ENCODE measurements at regions not wholly inside any gene's neighbourhood (a gene's known extent, or its start where the extent isn't known, plus 50 kb on each side); places are given as distances from the start of the nearest gene placed in this dataset.
"Not testable (repeated sequence)": the region's sequence is repeated elsewhere in the genome, so short reads cannot be mapped to it uniquely, and the experiment has no call there.

GRCh38 chr20:28593383-28593782 lies 2664.1 kb upstream of the DEFB115 start:
- H3K27me3 ChIP-seq (ENCODE audit: control insufficient read depth in 1 of 2, insufficient read depth in 2 of 2, low read length in 2 of 2); H3K4me3 ChIP-seq (ENCODE audit: low read length); H3K27me3 Mint-ChIP-seq; H3K4me3 Mint-ChIP-seq; H3K4me1 ChIP-seq (ENCODE audit: insufficient read depth, low read length); H3K27ac ChIP-seq (ENCODE audit: low read depth in 1 of 2, low read length in 2 of 2); CTCF ChIA-PET; POLR2A ChIA-PET; H3K36me3 ChIP-seq (ENCODE audit: insufficient read depth, low read length); H3K9me3 Mint-ChIP-seq; H3K27ac Mint-ChIP-seq; ATAC-seq (ENCODE audit: poor library complexity); intact Hi-C loops (cut with DNase I, micrococcal nuclease); H3K9me3 ChIP-seq (ENCODE audit: control insufficient read depth in 1 of 2, insufficient read depth in 1 of 2, low read length in 2 of 2): not testable (repeated sequence)
- peaks cover 46% of the 10 kb centered on the region for H3K36me3 Mint-ChIP-seq (ENCODE audit: low read depth)
- peak in 1 of 14 experiments; percentile 33 for DNase-seq
- H3K4me1 Mint-ChIP-seq (ENCODE audit: low read depth) = peaks cover 30% of the 10 kb centered on the region

GRCh38 chr20:28594476-28594875 lies 2663.0 kb upstream of the DEFB115 start:
- H3K27me3 ChIP-seq (ENCODE audit: control insufficient read depth in 1 of 2, insufficient read depth in 2 of 2, low read length in 2 of 2); H3K4me1 ChIP-seq (ENCODE audit: insufficient read depth, low read length); H3K27me3 Mint-ChIP-seq; POLR2A ChIA-PET; H3K27ac Mint-ChIP-seq; H3K4me3 Mint-ChIP-seq; H3K36me3 ChIP-seq (ENCODE audit: insufficient read depth, low read length); H3K9me3 Mint-ChIP-seq; DNase-seq; H3K9me3 ChIP-seq (ENCODE audit: control insufficient read depth in 1 of 2, insufficient read depth in 1 of 2, low read length in 2 of 2); H3K27ac ChIP-seq (ENCODE audit: low read depth in 1 of 2, low read length in 2 of 2); H3K4me3 ChIP-seq (ENCODE audit: low read length); intact Hi-C loops (cut with DNase I, micrococcal nuclease); ATAC-seq (ENCODE audit: poor library complexity); CTCF ChIA-PET: not testable (repeated sequence)
- H3K36me3 Mint-ChIP-seq (ENCODE audit: low read depth) = peaks cover 40% of the 10 kb centered on the region
- peaks cover 30% of the 10 kb centered on the region for H3K4me1 Mint-ChIP-seq (ENCODE audit: low read depth)

GRCh38 chr20:28602006-28602402 lies 2655.5 kb upstream of the DEFB115 start:
- Mint-ChIP-seq H3K36me3 (ENCODE audit: low read depth) (peaks cover 25% of the 10 kb centered on the region), H3K4me1 (ENCODE audit: low read depth) (peaks cover 46% of the 10 kb centered on the region), H3K27ac (peak overlapping the region; percentile 87), H3K4me3 (peak overlapping the region; percentile 96)
- H3K9me3 Mint-ChIP-seq; H3K27me3 Mint-ChIP-seq; H3K27me3 ChIP-seq (ENCODE audit: control insufficient read depth in 1 of 2, insufficient read depth in 2 of 2, low read length in 2 of 2); H3K36me3 ChIP-seq (ENCODE audit: insufficient read depth, low read length); CTCF ChIA-PET; ATAC-seq (ENCODE audit: poor library complexity); DNase-seq; POLR2A ChIA-PET; H3K4me1 ChIP-seq (ENCODE audit: insufficient read depth, low read length); intact Hi-C loops (cut with DNase I, micrococcal nuclease): not testable (repeated sequence)
- Histone ChIP-seq H3K4me3 (ENCODE audit: low read length) (peak overlapping the region; percentile 82), H3K9me3 (ENCODE audit: control insufficient read depth in 1 of 2, insufficient read depth in 1 of 2, low read length in 2 of 2) (peaks cover 0 to 13% of the 10 kb centered on the region in 2 experiments), H3K27ac (ENCODE audit: low read depth in 1 of 2, low read length in 2 of 2) (peak overlapping the region in 1 of 2 donors; percentile 31)

GRCh38 chr20:28602403-28603217 lies 2654.9 kb upstream of the DEFB115 start:
- H3K27me3 Mint-ChIP-seq; H3K4me1 ChIP-seq (ENCODE audit: insufficient read depth, low read length); CTCF ChIA-PET; H3K36me3 ChIP-seq (ENCODE audit: insufficient read depth, low read length); POLR2A ChIA-PET; H3K9me3 Mint-ChIP-seq; H3K27me3 ChIP-seq (ENCODE audit: control insufficient read depth in 1 of 2, insufficient read depth in 2 of 2, low read length in 2 of 2); intact Hi-C loops (cut with DNase I, micrococcal nuclease): not testable (repeated sequence)
- peak; percentile 91 for ATAC-seq (ENCODE audit: poor library complexity)
- TF ChIP-seq CTCF (IDR thresholded peaks at IDR 0.05) = peak; percentile 40
- H3K27ac Mint-ChIP-seq = peak overlapping the region; percentile 87
- peak; percentile 59 to 91 (median 71) for DNase-seq
- Histone ChIP-seq H3K27ac (ENCODE audit: low read depth in 1 of 2, low read length in 2 of 2) (peak overlapping the region; percentile 29 to 31), H3K9me3 (ENCODE audit: control insufficient read depth in 1 of 2, insufficient read depth in 1 of 2, low read length in 2 of 2) (peaks cover 0 to 13% of the 10 kb centered on the region in 2 experiments), H3K4me3 (ENCODE audit: low read length) (peak overlapping the region; percentile 82)
- H3K36me3 Mint-ChIP-seq (ENCODE audit: low read depth) = peaks cover 20% of the 10 kb centered on the region
- H3K4me3 Mint-ChIP-seq = peak overlapping the region; percentile 96
- peaks cover 41% of the 10 kb centered on the region for H3K4me1 Mint-ChIP-seq (ENCODE audit: low read depth)

GRCh38 chr20:28603218-28603577 lies 2654.3 kb upstream of the DEFB115 start:
- H3K27ac ChIP-seq (ENCODE audit: low read depth in 1 of 2, low read length in 2 of 2) = peak overlapping the region in 1 of 2 donors; percentile 29
- H3K27me3 ChIP-seq (ENCODE audit: control insufficient read depth in 1 of 2, insufficient read depth in 2 of 2, low read length in 2 of 2); H3K36me3 ChIP-seq (ENCODE audit: insufficient read depth, low read length); intact Hi-C loops (cut with DNase I, micrococcal nuclease); H3K9me3 Mint-ChIP-seq; POLR2A ChIA-PET; ATAC-seq (ENCODE audit: poor library complexity); H3K4me1 ChIP-seq (ENCODE audit: insufficient read depth, low read length); H3K27me3 Mint-ChIP-seq; CTCF ChIA-PET; DNase-seq: not testable (repeated sequence)
- Mint-ChIP-seq H3K4me3 (peak overlapping the region; percentile 96), H3K4me1 (ENCODE audit: low read depth) (peaks cover 36% of the 10 kb centered on the region), H3K36me3 (ENCODE audit: low read depth) (peaks cover 14% of the 10 kb centered on the region), H3K27ac (peak overlapping the region; percentile 87)
- H3K4me3 ChIP-seq (ENCODE audit: low read length) = peak overlapping the region; percentile 82
- peaks cover 0 to 13% of the 10 kb centered on the region in 2 experiments for H3K9me3 ChIP-seq (ENCODE audit: control insufficient read depth in 1 of 2, insufficient read depth in 1 of 2, low read length in 2 of 2)
